Keratinocyte (primary cell): ENCODE measurements at regions not wholly inside any gene's neighbourhood (a gene's known extent, or its start where the extent isn't known, plus 50 kb on each side); places are given as distances from the start of the nearest gene placed in this dataset.
A peak's percentile ranks its signal among the peaks of the same experiment; 100 is the strongest.

Source experiments
- DNase-seq: peaks from one replicate; pipeline ENCODE4 v3.0.0-alpha.2; 2011; ENCODE audit warnings: low read depth, missing footprints, low spot score
- FAIRE-seq: peaks from 2 replicates; lab custom pipeline; 2011; peaks lifted over from hg19 to GRCh38; lab: Jason Lieb, UNC
- H2AFZ ChIP-seq: 2 replicates; pipeline ENCODE4 v1.6.0; 2012; ENCODE audit warnings: low read length, control low read depth, inconsistent platforms; ENCODE audit not compliant: control insufficient read depth
- H3K27ac ChIP-seq: 2 replicates; pipeline ENCODE4 v1.5.1; 2011; ENCODE audit warnings: low read length; ENCODE audit not compliant: control insufficient read depth, insufficient read depth
- H3K27me3 ChIP-seq: 3 replicates; pipeline ENCODE4 v1.6.0; 2011; ENCODE audit warnings: low read length; ENCODE audit not compliant: control insufficient read depth, insufficient read depth; ENCODE audit errors: extremely low read depth
- H3K36me3 ChIP-seq, 2 experiments: 2 replicates in 1 of 2; 3 replicates in 1 of 2; pipeline ENCODE4 v1.5.1; 2011; ENCODE audit warnings: low read length in 2 of 2, mild to moderate bottlenecking in 1 of 2; ENCODE audit not compliant: control insufficient read depth in 2 of 2, insufficient read depth in 2 of 2; ENCODE audit errors: extremely low read depth in 1 of 2
- H3K4me1 ChIP-seq: 3 replicates; pipeline ENCODE4 v1.5.1; 2011; ENCODE audit warnings: low read length; ENCODE audit not compliant: control insufficient read depth, insufficient read depth; ENCODE audit errors: extremely low read depth
- H3K4me2 ChIP-seq: 3 replicates; pipeline ENCODE4 v1.6.0; 2011; ENCODE audit warnings: low read depth, low read length; ENCODE audit not compliant: control insufficient read depth, insufficient read depth; ENCODE audit errors: extremely low read depth
- H3K4me3 ChIP-seq, 3 experiments: fragments of 200-600 bp in 1 of 3; sonication (generic) in 1 of 3; 2 replicates in 2 of 3; 3 replicates in 1 of 3; pipeline ENCODE4 v1.5.1; 2011 to 2016; ENCODE audit warnings: low read length in 3 of 3, mild to moderate bottlenecking in 3 of 3, control low read depth in 2 of 3, inconsistent platforms in 1 of 3, low read depth in 1 of 3, mixed read lengths in 1 of 3, mixed run types in 1 of 3, moderate library complexity in 1 of 3; ENCODE audit not compliant: control insufficient read depth in 2 of 3, insufficient read depth in 2 of 3; ENCODE audit errors: extremely low read depth in 1 of 3
- H3K79me2 ChIP-seq: 2 replicates; pipeline ENCODE4 v1.6.0; 2012; ENCODE audit warnings: low read length; ENCODE audit not compliant: control insufficient read depth, insufficient read depth
- H3K9ac ChIP-seq: 3 replicates; pipeline ENCODE4 v1.6.0; 2011; ENCODE audit warnings: low read length; ENCODE audit not compliant: control insufficient read depth, insufficient read depth; ENCODE audit errors: extremely low read depth
- H3K9me1 ChIP-seq: 3 replicates; pipeline ENCODE4 v1.6.0; 2011; ENCODE audit warnings: low read length; ENCODE audit not compliant: control insufficient read depth, insufficient read depth; ENCODE audit errors: extremely low read depth
- H3K9me3 ChIP-seq: 2 replicates; pipeline ENCODE4 v1.5.1; 2012; ENCODE audit warnings: low read depth, low read length; ENCODE audit not compliant: control insufficient read depth
- H4K20me1 ChIP-seq: 3 replicates; pipeline ENCODE4 v1.6.0; 2011; ENCODE audit warnings: low read length; ENCODE audit not compliant: control insufficient read depth, insufficient read depth; ENCODE audit errors: extremely low read depth
- CTCF ChIP-seq, 3 experiments: IDR thresholded peaks in 1 of 3; conservative IDR thresholded peaks in 1 of 3; optimal IDR thresholded peaks in 1 of 3; 2 replicates in 2 of 3; 3 replicates in 1 of 3; pipeline versions ENCODE3 to v1.5.1; 2011; ENCODE audit warnings: low read length in 3 of 3, mild to moderate bottlenecking in 3 of 3, moderate library complexity in 2 of 3, control low read depth in 1 of 3, inconsistent platforms in 1 of 3; ENCODE audit not compliant: insufficient read depth in 2 of 3; ENCODE audit errors: extremely low read depth in 1 of 3
- EZH2 ChIP-seq: IDR thresholded peaks from one replicate; pipeline ENCODE4 v1.6.1; 2012; ENCODE audit warnings: inconsistent platforms, mild to moderate bottlenecking, low read length, moderate library complexity
- dilution Hi-C: fragments of 300-500 bp; cut with MboI; formaldehyde crosslinking; loops from one replicate; pipeline ENCODE4 v1.7.0; 2020; ENCODE audit warnings: low sequenced_read_pairs; ENCODE audit not compliant: extremely low pct_ligation_motif_present

GRCh38 chr1:98104289-98104688 is 183.5 kb upstream of the DPYD start:
- TF ChIP-seq EZH2 (no peak), CTCF (optimal IDR thresholded peaks at IDR 0.05 in 1 of 3, IDR thresholded peaks at IDR 0.05 in 1 of 3, conservative IDR thresholded peaks at IDR 0.05 in 1 of 3; ENCODE audit: extremely low read depth in 1 of 3, insufficient read depth in 2 of 3, low read length in 3 of 3) (no peak)
- H3K4me1 ChIP-seq = peaks cover 9% of the 10 kb centered on the region
- peak overlapping the region; percentile 29 for H3K4me2 ChIP-seq
- H3K27me3 ChIP-seq = no peaks in the 10 kb centered on the region
- H3K9ac ChIP-seq = no peak overlapping the region
- H3K79me2 ChIP-seq = no peaks in the 10 kb centered on the region
- FAIRE-seq = no peak
- no peaks in the 10 kb centered on the region for H3K36me3 ChIP-seq
- H4K20me1 ChIP-seq = no peaks in the 10 kb centered on the region
- dilution Hi-C loops = no loop called here
- peak overlapping the region; percentile 6 for H2AFZ ChIP-seq
- H3K4me3 ChIP-seq = no peak overlapping the region
- no peak overlapping the region for H3K27ac ChIP-seq
- H3K9me1 ChIP-seq = no peaks in the 10 kb centered on the region
- H3K9me3 ChIP-seq = peaks cover 5% of the 10 kb centered on the region
- DNase-seq = no peak

GRCh38 chr1:98103617-98104285 is 182.9 kb upstream of the DPYD start:
- Histone ChIP-seq H3K4me2 (peak overlapping the region; percentile 29), H3K9ac (no peak overlapping the region), H3K79me2 (no peaks in the 10 kb centered on the region), H3K27ac (no peak overlapping the region), H3K4me3 (no peak overlapping the region), H3K36me3 (no peaks in the 10 kb centered on the region), H3K9me3 (peaks cover 5% of the 10 kb centered on the region), H2AFZ (peak overlapping the region; percentile 6), H3K27me3 (no peaks in the 10 kb centered on the region), H4K20me1 (no peaks in the 10 kb centered on the region), H3K9me1 (no peaks in the 10 kb centered on the region), H3K4me1 (peaks cover 9% of the 10 kb centered on the region)
- no peak for DNase-seq
- FAIRE-seq = peak; percentile 59
- TF ChIP-seq CTCF (optimal IDR thresholded peaks at IDR 0.05 in 1 of 3, IDR thresholded peaks at IDR 0.05 in 1 of 3, conservative IDR thresholded peaks at IDR 0.05 in 1 of 3; ENCODE audit: extremely low read depth in 1 of 3, insufficient read depth in 2 of 3, low read length in 3 of 3) (peak in 1 of 3 experiments; percentile 27), EZH2 (no peak)
- dilution Hi-C loops = no loop called here
